Ishikawa (cell line): ENCODE measurements at regions not wholly inside any gene's neighbourhood (a gene's known extent, or its start where the extent isn't known, plus 50 kb on each side); places are given as distances from the start of the nearest gene placed in this dataset.

Experiments
- CEBPB ChIP-seq: IDR thresholded peaks from 2 replicates; pipeline ENCODE4 v1.6.1; 2012
- CREB1 ChIP-seq: IDR thresholded peaks from 2 replicates; pipeline ENCODE4 v1.6.1; 2012; ENCODE audit warnings: low read depth
- EGR1 ChIP-seq: IDR thresholded peaks from 2 replicates; pipeline ENCODE4 v1.6.1; 2012
- EP300 ChIP-seq: IDR thresholded peaks from 2 replicates; pipeline ENCODE4 v1.6.1; 2012; ENCODE audit warnings: borderline replicate concordance
- FOXM1 ChIP-seq: IDR thresholded peaks from 2 replicates; pipeline ENCODE4 v1.6.1; 2012; ENCODE audit warnings: low read depth, borderline replicate concordance
- NFIC ChIP-seq: IDR thresholded peaks from 2 replicates; pipeline ENCODE4 v1.6.1; 2012
- RAD21 ChIP-seq: IDR thresholded peaks from 2 replicates; pipeline ENCODE4 v1.6.1; 2012; ENCODE audit warnings: low read depth
- TAF1 ChIP-seq: IDR thresholded peaks from 2 replicates; pipeline ENCODE4 v1.6.1; 2012; ENCODE audit warnings: low read depth, mild to moderate bottlenecking
- TCF12 ChIP-seq: IDR thresholded peaks from 2 replicates; pipeline ENCODE4 v1.6.1; 2012; ENCODE audit warnings: low read depth
- TEAD4 ChIP-seq: IDR thresholded peaks from 2 replicates; pipeline ENCODE4 v1.6.1; 2012
- YY1 ChIP-seq: IDR thresholded peaks from 2 replicates; pipeline ENCODE4 v1.6.1; 2012; ENCODE audit warnings: low read depth
- TF ChIP-seq, protein P1 (sequence below): IDR thresholded peaks from 2 replicates; pipeline ENCODE4 v1.6.1; 2012
- TF ChIP-seq, protein P2 (sequence below): IDR thresholded peaks from 2 replicates; pipeline ENCODE4 v1.6.1; 2012; ENCODE audit warnings: low read depth, mild to moderate bottlenecking
- TF ChIP-seq, protein P3 (sequence below): IDR thresholded peaks from 2 replicates; pipeline ENCODE4 v1.6.1; 2012

DNA sequence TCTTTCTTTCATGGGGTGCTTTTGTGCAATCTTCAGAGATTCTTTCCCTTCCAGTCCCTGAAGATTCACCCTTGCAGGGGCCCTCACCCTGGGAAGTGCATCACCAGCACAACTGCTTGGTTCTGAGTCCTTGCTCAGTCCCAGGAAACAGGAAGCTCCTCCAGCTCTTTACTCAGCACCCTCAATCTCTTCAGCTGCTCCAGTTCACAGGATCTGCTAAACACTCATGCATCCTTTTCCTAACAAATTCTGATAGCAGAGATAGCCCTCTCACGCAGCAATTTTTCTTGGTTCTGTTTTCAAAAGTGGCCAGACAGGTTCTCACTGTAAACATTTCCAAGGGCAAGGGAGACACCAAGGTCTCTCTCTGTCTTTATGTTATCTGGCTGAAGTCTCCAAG is 823.1 kb downstream of the LIG4 start:
- TF ChIP-seq FOXM1 (no peak), CEBPB (no peak), EP300 (no peak), TAF1 (no peak), CREB1 (no peak), YY1 (no peak), EGR1 (no peak), RAD21 (no peak), TEAD4 (no peak), NFIC (no peak), TCF12 (no peak)
- TF ChIP-seq, protein P1, sequence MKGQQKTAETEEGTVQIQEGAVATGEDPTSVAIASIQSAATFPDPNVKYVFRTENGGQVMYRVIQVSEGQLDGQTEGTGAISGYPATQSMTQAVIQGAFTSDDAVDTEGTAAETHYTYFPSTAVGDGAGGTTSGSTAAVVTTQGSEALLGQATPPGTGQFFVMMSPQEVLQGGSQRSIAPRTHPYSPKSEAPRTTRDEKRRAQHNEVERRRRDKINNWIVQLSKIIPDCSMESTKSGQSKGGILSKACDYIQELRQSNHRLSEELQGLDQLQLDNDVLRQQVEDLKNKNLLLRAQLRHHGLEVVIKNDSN, result no peak
- TF ChIP-seq, protein P2, sequence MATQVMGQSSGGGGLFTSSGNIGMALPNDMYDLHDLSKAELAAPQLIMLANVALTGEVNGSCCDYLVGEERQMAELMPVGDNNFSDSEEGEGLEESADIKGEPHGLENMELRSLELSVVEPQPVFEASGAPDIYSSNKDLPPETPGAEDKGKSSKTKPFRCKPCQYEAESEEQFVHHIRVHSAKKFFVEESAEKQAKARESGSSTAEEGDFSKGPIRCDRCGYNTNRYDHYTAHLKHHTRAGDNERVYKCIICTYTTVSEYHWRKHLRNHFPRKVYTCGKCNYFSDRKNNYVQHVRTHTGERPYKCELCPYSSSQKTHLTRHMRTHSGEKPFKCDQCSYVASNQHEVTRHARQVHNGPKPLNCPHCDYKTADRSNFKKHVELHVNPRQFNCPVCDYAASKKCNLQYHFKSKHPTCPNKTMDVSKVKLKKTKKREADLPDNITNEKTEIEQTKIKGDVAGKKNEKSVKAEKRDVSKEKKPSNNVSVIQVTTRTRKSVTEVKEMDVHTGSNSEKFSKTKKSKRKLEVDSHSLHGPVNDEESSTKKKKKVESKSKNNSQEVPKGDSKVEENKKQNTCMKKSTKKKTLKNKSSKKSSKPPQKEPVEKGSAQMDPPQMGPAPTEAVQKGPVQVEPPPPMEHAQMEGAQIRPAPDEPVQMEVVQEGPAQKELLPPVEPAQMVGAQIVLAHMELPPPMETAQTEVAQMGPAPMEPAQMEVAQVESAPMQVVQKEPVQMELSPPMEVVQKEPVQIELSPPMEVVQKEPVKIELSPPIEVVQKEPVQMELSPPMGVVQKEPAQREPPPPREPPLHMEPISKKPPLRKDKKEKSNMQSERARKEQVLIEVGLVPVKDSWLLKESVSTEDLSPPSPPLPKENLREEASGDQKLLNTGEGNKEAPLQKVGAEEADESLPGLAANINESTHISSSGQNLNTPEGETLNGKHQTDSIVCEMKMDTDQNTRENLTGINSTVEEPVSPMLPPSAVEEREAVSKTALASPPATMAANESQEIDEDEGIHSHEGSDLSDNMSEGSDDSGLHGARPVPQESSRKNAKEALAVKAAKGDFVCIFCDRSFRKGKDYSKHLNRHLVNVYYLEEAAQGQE, result no peak
- TF ChIP-seq, protein P3, sequence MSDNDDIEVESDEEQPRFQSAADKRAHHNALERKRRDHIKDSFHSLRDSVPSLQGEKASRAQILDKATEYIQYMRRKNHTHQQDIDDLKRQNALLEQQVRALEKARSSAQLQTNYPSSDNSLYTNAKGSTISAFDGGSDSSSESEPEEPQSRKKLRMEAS, result no peak
